NCI-H526 treated with DMSO at 0.1 percent for 48 hours (cell line): ENCODE measurements at regions not wholly inside any gene's neighbourhood (a gene's known extent, or its start where the extent isn't known, plus 50 kb on each side); places are given as distances from the start of the nearest gene placed in this dataset.

Experiments used
- DNase-seq: peaks from one replicate; lab custom pipeline; 2025; lab: John Stamatoyannopoulos, UW

DNA sequence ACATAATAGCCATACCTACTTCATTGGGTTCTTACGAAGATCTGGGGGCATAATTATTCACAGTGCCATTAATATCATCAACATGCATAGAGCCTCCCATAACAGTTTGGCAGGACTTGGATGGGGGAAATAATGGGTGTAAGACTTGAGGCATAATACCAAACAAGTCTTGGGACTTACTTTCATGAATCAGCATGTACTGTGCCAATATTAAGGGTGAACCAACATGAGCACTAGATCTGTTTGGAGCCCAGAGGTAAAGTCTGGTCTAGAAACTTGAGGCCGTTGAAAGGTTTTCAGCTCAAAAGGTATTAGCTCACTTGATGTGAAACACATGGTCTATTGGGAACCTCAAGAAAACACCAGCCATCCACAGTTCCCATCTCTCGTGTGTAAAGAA, 56.7 kb upstream of the ZC3H11B start:
- no peak for DNase-seq

- DNase-seq = no peak
These were observed 56.1 kb upstream of the ZC3H11B start for GRCh38 chr1:219669042-219669441.

GRCh38 chr1:219668446-219668845, 55.5 kb upstream of the ZC3H11B start:
- DNase-seq = no peak

DNA sequence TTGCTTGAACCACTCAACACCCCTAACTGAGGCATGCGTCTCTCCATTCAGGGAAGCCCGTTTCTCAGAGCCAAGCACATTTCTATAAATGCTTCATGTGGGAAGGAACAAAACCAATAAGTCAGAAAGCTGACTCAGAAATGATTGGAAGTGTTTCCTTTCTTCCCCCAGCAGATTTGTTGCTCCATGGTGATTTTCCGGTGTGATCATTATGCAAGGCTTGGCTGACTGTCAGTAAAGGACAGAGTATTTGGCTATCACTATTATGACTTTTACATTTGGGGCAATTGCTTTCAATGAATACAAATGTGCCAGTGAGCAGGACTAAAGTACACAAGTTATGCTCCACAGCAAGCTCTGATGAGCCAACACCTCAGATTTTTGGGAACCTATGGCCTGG, 53.3 kb upstream of the ZC3H11B start:
- DNase-seq = no peak

DNA sequence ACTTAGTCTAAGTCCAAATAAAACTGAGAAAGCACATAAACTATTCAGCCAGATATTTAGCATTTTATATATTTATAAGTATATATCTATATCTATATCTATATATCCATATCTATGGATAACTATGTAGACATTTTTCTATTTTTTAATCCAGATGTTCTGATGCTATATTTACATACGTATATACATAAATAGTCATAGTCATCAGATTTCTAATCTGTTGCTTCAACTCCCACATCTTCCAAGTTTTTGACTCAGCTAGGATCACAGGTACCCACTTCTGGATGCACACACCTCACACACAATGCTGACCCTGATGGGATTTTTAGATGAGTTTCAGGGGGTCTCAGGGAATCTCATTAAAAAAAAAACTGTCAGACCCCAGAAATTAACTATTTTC, 52.2 kb upstream of the ZC3H11B start:
- no peak for DNase-seq

- DNase-seq = no peak
These were observed 51.6 kb upstream of the ZC3H11B start for GRCh38 chr1:219664310-219665029.
